GM12873 (cell line): ENCODE measurements at regions not wholly inside any gene's neighbourhood (a gene's known extent, or its start where the extent isn't known, plus 50 kb on each side); places are given as distances from the start of the nearest gene placed in this dataset.

Experiments used
- TF ChIP-seq, protein P1 (sequence below): IDR thresholded peaks from 2 replicates; pipeline ENCODE4 v1.5.1; 2012; ENCODE audit warnings: low read depth, mild to moderate bottlenecking, moderate library complexity, low read length, control low read depth; ENCODE audit not compliant: insufficient read depth; ENCODE audit errors: missing control alignments

DNA sequence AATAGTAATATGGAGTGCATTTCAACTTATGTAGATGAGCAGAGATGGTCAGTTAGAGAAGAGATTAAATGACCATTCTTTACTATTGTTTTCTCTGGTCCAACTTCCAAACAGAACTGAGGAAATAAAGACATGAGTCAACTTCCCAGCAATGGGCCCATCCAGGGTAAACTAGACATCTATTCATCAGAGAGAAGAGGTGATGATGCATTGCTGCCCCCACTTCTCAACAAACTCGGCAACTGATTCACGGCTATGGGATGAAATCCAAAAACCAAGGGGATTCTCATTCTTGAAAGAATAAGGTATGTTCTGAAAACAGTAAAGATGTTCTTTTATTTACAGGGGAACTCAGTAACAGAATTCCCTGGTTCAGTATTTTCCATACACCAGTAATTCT lies 190.7 kb downstream of the RDH14 start:
- TF ChIP-seq, protein P1, sequence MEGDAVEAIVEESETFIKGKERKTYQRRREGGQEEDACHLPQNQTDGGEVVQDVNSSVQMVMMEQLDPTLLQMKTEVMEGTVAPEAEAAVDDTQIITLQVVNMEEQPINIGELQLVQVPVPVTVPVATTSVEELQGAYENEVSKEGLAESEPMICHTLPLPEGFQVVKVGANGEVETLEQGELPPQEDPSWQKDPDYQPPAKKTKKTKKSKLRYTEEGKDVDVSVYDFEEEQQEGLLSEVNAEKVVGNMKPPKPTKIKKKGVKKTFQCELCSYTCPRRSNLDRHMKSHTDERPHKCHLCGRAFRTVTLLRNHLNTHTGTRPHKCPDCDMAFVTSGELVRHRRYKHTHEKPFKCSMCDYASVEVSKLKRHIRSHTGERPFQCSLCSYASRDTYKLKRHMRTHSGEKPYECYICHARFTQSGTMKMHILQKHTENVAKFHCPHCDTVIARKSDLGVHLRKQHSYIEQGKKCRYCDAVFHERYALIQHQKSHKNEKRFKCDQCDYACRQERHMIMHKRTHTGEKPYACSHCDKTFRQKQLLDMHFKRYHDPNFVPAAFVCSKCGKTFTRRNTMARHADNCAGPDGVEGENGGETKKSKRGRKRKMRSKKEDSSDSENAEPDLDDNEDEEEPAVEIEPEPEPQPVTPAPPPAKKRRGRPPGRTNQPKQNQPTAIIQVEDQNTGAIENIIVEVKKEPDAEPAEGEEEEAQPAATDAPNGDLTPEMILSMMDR = no peak

GRCh38 chr2:18368008-18368407 lies 192.4 kb downstream of the RDH14 start:
- TF ChIP-seq, protein P1 = no peak

- TF ChIP-seq, protein P1 = no peak
Measured at GRCh38 chr2:18365342-18365741, 195.1 kb downstream of the RDH14 start.

DNA sequence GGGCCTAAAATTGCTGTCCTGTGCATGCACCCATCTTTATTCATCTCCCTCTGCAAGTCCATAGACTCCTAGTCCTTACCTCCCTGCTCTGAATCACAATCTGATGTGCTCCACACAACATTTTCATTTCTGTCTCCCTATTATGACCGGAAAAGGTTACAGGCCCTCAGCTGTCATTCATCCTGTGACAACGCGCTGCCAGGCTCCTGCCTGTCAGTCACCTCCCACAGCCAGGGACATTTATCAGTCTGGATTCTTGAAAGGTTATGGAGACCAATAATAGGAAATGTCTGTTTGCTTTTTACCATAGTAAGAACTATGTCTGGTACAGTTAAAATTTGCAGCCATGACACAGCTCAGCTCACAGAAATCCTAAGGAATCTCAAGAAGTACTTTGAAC lies 197.1 kb downstream of the RDH14 start:
- TF ChIP-seq, protein P1 = no peak

- TF ChIP-seq, protein P1 = no peak
Measured at GRCh38 chr2:18362696-18363095, 197.8 kb downstream of the RDH14 start.

GRCh38 chr2:18357537-18357936 lies 202.9 kb downstream of the RDH14 start:
- TF ChIP-seq, protein P1 = no peak

GRCh38 chr2:18356676-18357075 lies 203.8 kb downstream of the RDH14 start:
- TF ChIP-seq, protein P1 = no peak
